Osteocyte (in vitro differentiated cells): ENCODE measurements at regions not wholly inside any gene's neighbourhood (a gene's known extent, or its start where the extent isn't known, plus 50 kb on each side); places are given as distances from the start of the nearest gene placed in this dataset.

ENCODE experiments used
- DNase-seq: peaks from one replicate; pipeline ENCODE4 v3.0.0; 2021; ENCODE audit warnings: mixed read lengths; ENCODE audit not compliant: unreplicated experiment; ENCODE audit errors: extremely low spot score
- H3K27ac Mint-ChIP-seq: one replicate; pipeline ENCODE4 v1.8.0; 2021; ENCODE audit warnings: mild to moderate bottlenecking, mixed read lengths; ENCODE audit not compliant: unreplicated experiment
- H3K27me3 Mint-ChIP-seq: one replicate; pipeline ENCODE4 v1.8.0; 2021; ENCODE audit warnings: mixed read lengths; ENCODE audit not compliant: unreplicated experiment
- H3K36me3 Mint-ChIP-seq: one replicate; pipeline ENCODE4 v1.8.0; 2021; ENCODE audit warnings: mixed read lengths; ENCODE audit not compliant: unreplicated experiment
- H3K4me1 Mint-ChIP-seq: one replicate; pipeline ENCODE4 v1.8.0; 2021; ENCODE audit warnings: mixed read lengths; ENCODE audit not compliant: unreplicated experiment
- H3K4me3 Mint-ChIP-seq: one replicate; pipeline ENCODE4 v1.8.0; 2021; ENCODE audit warnings: mild to moderate bottlenecking, moderate library complexity, mixed read lengths; ENCODE audit not compliant: unreplicated experiment
- H3K9me3 Mint-ChIP-seq: one replicate; pipeline ENCODE4 v1.8.0; 2021; ENCODE audit warnings: mixed read lengths; ENCODE audit not compliant: unreplicated experiment
- CTCF ChIP-seq: fragments of 200-600 bp; sonication (generic); IDR thresholded peaks from 2 replicates; pipeline ENCODE4 v1.5.0; 2021; ENCODE audit warnings: antibody characterized with exemption, mild to moderate bottlenecking, moderate library complexity

- Mint-ChIP-seq H3K36me3 (no peaks in the 10 kb centered on the region), H3K27ac (peak overlapping the region; percentile 82), H3K4me3 (peak overlapping the region; percentile 22), H3K27me3 (no peaks in the 10 kb centered on the region), H3K4me1 (peaks cover 87% of the 10 kb centered on the region), H3K9me3 (no peaks in the 10 kb centered on the region)
- no peak for DNase-seq
- TF ChIP-seq CTCF: no peak
Observed at GRCh38 chr2:37585982-37586621, 85.3 kb downstream of the CDC42EP3 start.

GRCh38 chr2:37586663-37587317 is 84.7 kb downstream of the CDC42EP3 start:
- DNase-seq: no peak

GRCh38 chr2:37587817-37588216 is 83.6 kb downstream of the CDC42EP3 start:
- Mint-ChIP-seq H3K27me3 (no peaks in the 10 kb centered on the region), H3K4me3 (no peak overlapping the region), H3K4me1 (peaks cover 84% of the 10 kb centered on the region), H3K27ac (no peak overlapping the region), H3K9me3 (no peaks in the 10 kb centered on the region), H3K36me3 (no peaks in the 10 kb centered on the region)
- TF ChIP-seq CTCF: no peak
- DNase-seq: no peak

More at GRCh38 chr2:37586663-37587317, 84.7 kb downstream of the CDC42EP3 start:
- H3K27me3 Mint-ChIP-seq: no peaks in the 10 kb centered on the region
- H3K9me3 Mint-ChIP-seq: no peaks in the 10 kb centered on the region
- TF ChIP-seq CTCF: no peak
- no peaks in the 10 kb centered on the region for H3K36me3 Mint-ChIP-seq
- H3K4me3 Mint-ChIP-seq: no peak overlapping the region
- peak overlapping the region; percentile 82 for H3K27ac Mint-ChIP-seq
- H3K4me1 Mint-ChIP-seq: peaks cover 90% of the 10 kb centered on the region

GRCh38 chr2:37588316-37588777 is 83.1 kb downstream of the CDC42EP3 start:
- Mint-ChIP-seq H3K27me3 (no peaks in the 10 kb centered on the region), H3K36me3 (no peaks in the 10 kb centered on the region), H3K4me1 (peaks cover 78% of the 10 kb centered on the region), H3K4me3 (no peak overlapping the region), H3K27ac (peak overlapping the region; percentile 71), H3K9me3 (no peaks in the 10 kb centered on the region)
- no peak for DNase-seq
- TF ChIP-seq CTCF: no peak

- no peak overlapping the region for H3K4me3 Mint-ChIP-seq
Observed at GRCh38 chr2:37589298-37589697, 82.1 kb downstream of the CDC42EP3 start.

More at GRCh38 chr2:37589298-37589697, 82.1 kb downstream of the CDC42EP3 start:
- no peaks in the 10 kb centered on the region for H3K27me3 Mint-ChIP-seq
- H3K4me1 Mint-ChIP-seq: peaks cover 69% of the 10 kb centered on the region
- peak overlapping the region; percentile 71 for H3K27ac Mint-ChIP-seq
- TF ChIP-seq CTCF: no peak
- no peak for DNase-seq
- H3K9me3 Mint-ChIP-seq: no peaks in the 10 kb centered on the region
- H3K36me3 Mint-ChIP-seq: no peaks in the 10 kb centered on the region
